H1 (cell line): ENCODE measurements at regions not wholly inside any gene's neighbourhood (a gene's known extent, or its start where the extent isn't known, plus 50 kb on each side); places are given as distances from the start of the nearest gene placed in this dataset.

Source experiments
- CTCF ChIA-PET: fragments of 300-600 bp; sonication (Branson Sonifier 250); formaldehyde crosslinking; loops from one replicate; lab custom pipeline; 2021; ENCODE audit not compliant: partially characterized antibody; lab: Charles Lee
- POLR2A ChIA-PET: fragments of 300-600 bp; sonication (Branson Sonifier 250); formaldehyde crosslinking; loops from one replicate; lab custom pipeline; 2021; ENCODE audit warnings: inconsistent platforms; ENCODE audit not compliant: partially characterized antibody; lab: Charles Lee
- DNase-seq, 2 experiments: peaks; one replicate each; pipeline versions ENCODE4 v3.0.0 to v3.0.0-alpha.2; 2010 to 2022; ENCODE audit warnings: low spot score in 2 of 2, low read depth in 1 of 2, mixed read lengths in 1 of 2
- FAIRE-seq: peaks from 2 replicates; lab custom pipeline; 2011; peaks lifted over from hg19 to GRCh38; lab: Jason Lieb, UNC
- H2AFZ ChIP-seq: 2 replicates; pipeline ENCODE4 v1.8.1; 2012; ENCODE audit warnings: low read length, inconsistent platforms
- H2AK5ac ChIP-seq: 2 replicates; pipeline ENCODE4 v1.6.1; 2013; ENCODE audit warnings: low read depth, low read length
- H2BK120ac ChIP-seq: replicated peaks from 2 replicates; pipeline ENCODE3; 2013; ENCODE audit warnings: low read depth, low read length, inconsistent platforms
- H2BK12ac ChIP-seq: 2 replicates; pipeline ENCODE4 v1.6.1; 2013; ENCODE audit warnings: low read depth, low read length
- H2BK15ac ChIP-seq: 2 replicates; pipeline ENCODE4 v1.6.1; 2013; ENCODE audit warnings: low read length
- H2BK20ac ChIP-seq: 2 replicates; pipeline ENCODE4 v1.6.1; 2013; ENCODE audit warnings: low read length
- H2BK5ac ChIP-seq: 2 replicates; pipeline ENCODE4 v1.6.1; 2013; ENCODE audit warnings: low read depth, low read length
- H3K14ac ChIP-seq: 2 replicates; pipeline ENCODE4 v1.6.1; 2013; ENCODE audit warnings: inconsistent platforms; ENCODE audit not compliant: insufficient read length
- H3K18ac ChIP-seq: 2 replicates; pipeline ENCODE4 v1.6.1; 2013; ENCODE audit warnings: low read length; ENCODE audit errors: extremely low read depth
- H3K23ac ChIP-seq: 2 replicates; pipeline ENCODE4 v1.6.1; 2013; ENCODE audit warnings: inconsistent platforms; ENCODE audit not compliant: insufficient read length
- H3K23me2 ChIP-seq: 2 replicates; pipeline ENCODE4 v1.6.1; 2013; ENCODE audit warnings: low read depth, low read length
- H3K27ac ChIP-seq: 2 replicates; pipeline ENCODE4 v1.6.1; 2011; ENCODE audit warnings: low read depth, low read length, inconsistent platforms
- H3K27me3 ChIP-seq, 4 experiments: replicated peaks in 1 of 4; 1 replicate in 1 of 4; 2 replicates in 3 of 4; pipeline versions ENCODE4 v1.6.1 to v1.8.1; 2011 to 2013; ENCODE audit warnings: low read length in 3 of 4, mild to moderate bottlenecking in 3 of 4, inconsistent platforms in 2 of 4, mixed read lengths in 2 of 4, moderate library complexity in 1 of 4; ENCODE audit not compliant: control insufficient read depth in 3 of 4, insufficient read depth in 3 of 4; ENCODE audit errors: extremely low read depth in 1 of 4
- H3K36me3 ChIP-seq, 4 experiments: 2 replicates each; pipeline versions ENCODE4 v1.6.1 to v1.8.1; 2011 to 2013; ENCODE audit warnings: mild to moderate bottlenecking in 4 of 4, low read length in 3 of 4, moderate library complexity in 2 of 4, control low read depth in 1 of 4, inconsistent platforms in 1 of 4; ENCODE audit not compliant: insufficient read depth in 4 of 4, control insufficient read depth in 2 of 4
- H3K4ac ChIP-seq: replicated peaks from 2 replicates; pipeline ENCODE3; 2013; ENCODE audit warnings: low read length, low read depth, mixed read lengths, inconsistent platforms; ENCODE audit not compliant: insufficient read length
- H3K4me1 ChIP-seq, 4 experiments: replicated peaks in 1 of 4; 1 replicate in 1 of 4; 2 replicates in 3 of 4; pipeline versions ENCODE4 v1.6.1 to v1.8.1; 2011 to 2013; ENCODE audit warnings: low read length in 3 of 4, inconsistent platforms in 2 of 4, mixed read lengths in 1 of 4; ENCODE audit not compliant: insufficient read depth in 4 of 4, control insufficient read depth in 3 of 4
- H3K4me2 ChIP-seq, 2 experiments: 2 replicates each; pipeline versions ENCODE4 v1.6.1 to v1.8.1; 2011 to 2013; ENCODE audit warnings: low read depth in 2 of 2, low read length in 2 of 2, control low read depth in 1 of 2, inconsistent platforms in 1 of 2, mild to moderate bottlenecking in 1 of 2; ENCODE audit not compliant: insufficient read depth in 1 of 2
- H3K4me3 ChIP-seq, 4 experiments: fragments of 200-600, 300-600 bp in 1 of 4; sonication (generic), shearing (Covaris generic), sonication (Bioruptor Twin) in 1 of 4; 2 replicates each; pipeline versions ENCODE4 v1.5.1 to v1.8.1; 2011 to 2016; ENCODE audit warnings: low read length in 4 of 4, low read depth in 3 of 4, control low read depth in 2 of 4, inconsistent platforms in 2 of 4, mild to moderate bottlenecking in 2 of 4, mixed read lengths in 1 of 4, moderate library complexity in 1 of 4; ENCODE audit not compliant: insufficient read depth in 2 of 4; ENCODE audit errors: extremely low read depth in 1 of 4
- H3K56ac ChIP-seq: replicated peaks from 2 replicates; pipeline ENCODE3; 2013; ENCODE audit warnings: low read depth, mild to moderate bottlenecking, mixed read lengths, low read length, inconsistent platforms; ENCODE audit not compliant: insufficient read length
- H3K79me1 ChIP-seq: 2 replicates; pipeline ENCODE4 v1.6.1; 2013; ENCODE audit warnings: low read depth, low read length, control low read depth
- H3K79me2 ChIP-seq, 2 experiments: 2 replicates each; pipeline versions ENCODE4 v1.6.1 to v1.8.1; 2012 to 2013; ENCODE audit warnings: low read length in 2 of 2, mild to moderate bottlenecking in 2 of 2, inconsistent platforms in 1 of 2; ENCODE audit not compliant: insufficient read depth in 2 of 2, control insufficient read depth in 1 of 2
- H3K9ac ChIP-seq, 4 experiments: replicated peaks in 1 of 4; 1 replicate in 1 of 4; 2 replicates in 3 of 4; pipeline versions ENCODE4 v1.6.1 to v1.8.1; 2011 to 2013; ENCODE audit warnings: low read depth in 3 of 4, low read length in 3 of 4, control low read depth in 2 of 4, mild to moderate bottlenecking in 2 of 4, moderate library complexity in 2 of 4, inconsistent platforms in 1 of 4; ENCODE audit errors: extremely low read depth in 1 of 4
- H3K9me3 ChIP-seq, 2 experiments: 2 replicates each; pipeline versions ENCODE4 v1.6.1 to v1.8.1; 2012 to 2013; ENCODE audit warnings: mild to moderate bottlenecking in 2 of 2, moderate library complexity in 2 of 2, control low read depth in 1 of 2, inconsistent platforms in 1 of 2, low read depth in 1 of 2, low read length in 1 of 2, mixed read lengths in 1 of 2; ENCODE audit not compliant: insufficient read depth in 2 of 2
- H4K20me1 ChIP-seq, 2 experiments: replicated peaks in 1 of 2; 2 replicates each; pipeline versions ENCODE3 to v1.8.1; 2011 to 2013; ENCODE audit warnings: inconsistent platforms in 2 of 2, low read length in 2 of 2, mild to moderate bottlenecking in 1 of 2; ENCODE audit not compliant: insufficient read depth in 2 of 2, control insufficient read depth in 1 of 2
- H4K5ac ChIP-seq: 2 replicates; pipeline ENCODE4 v1.6.1; 2013; ENCODE audit warnings: low read length, low read depth, mixed read lengths, inconsistent platforms; ENCODE audit not compliant: insufficient read length
- H4K8ac ChIP-seq: 2 replicates; pipeline ENCODE4 v1.8.0; 2013; ENCODE audit warnings: mild to moderate bottlenecking, moderate library complexity, low read length, inconsistent platforms; ENCODE audit not compliant: insufficient read depth; ENCODE audit errors: extremely low read depth
- H4K91ac ChIP-seq: replicated peaks from 2 replicates; pipeline ENCODE3; 2013; ENCODE audit warnings: low read length, mixed read lengths, inconsistent platforms; ENCODE audit not compliant: insufficient read length
- ASH2L ChIP-seq: fragments of 200-600, 300-600 bp; sonication (generic); IDR thresholded peaks from one replicate; pipeline ENCODE4 v1.7.1; 2017; ENCODE audit warnings: low read length
- BACH1 ChIP-seq: IDR thresholded peaks from 2 replicates; pipeline ENCODE4 v1.6.1; 2012; ENCODE audit warnings: low read length, improper control_type of control experiment
- GABPA ChIP-seq: IDR thresholded peaks from 2 replicates; pipeline ENCODE4 v1.6.1; 2011; ENCODE audit warnings: mild to moderate bottlenecking, low read length, moderate library complexity, borderline replicate concordance; ENCODE audit not compliant: insufficient read depth
- MAFK ChIP-seq: IDR thresholded peaks from 2 replicates; pipeline ENCODE4 v1.6.1; 2012; ENCODE audit warnings: low read depth, mild to moderate bottlenecking, improper control_type of control experiment, low read length
- RXRA ChIP-seq: IDR thresholded peaks from 2 replicates; pipeline ENCODE4 v1.6.1; 2011; ENCODE audit warnings: low read depth, mild to moderate bottlenecking, low read length, moderate library complexity; ENCODE audit not compliant: insufficient read depth
- SIRT6 ChIP-seq: IDR thresholded peaks from one replicate; pipeline ENCODE4 v1.7.1; 2012; ENCODE audit warnings: low read length, inconsistent platforms
- TBP ChIP-seq: IDR thresholded peaks from 2 replicates; pipeline ENCODE4 v1.6.1; 2011; ENCODE audit warnings: low read depth, low read length, improper control_type of control experiment
- WGBS, 2 experiments: shearing (Covaris generic) in 1 of 2; methylation state at CpG; one replicate each; pipeline versions ENCODE4 v1.1.6 to v1.1.7; 2013 to 2015; ENCODE audit warnings: low lambda C conversion rate in 2 of 2, mixed read lengths in 2 of 2, inconsistent platforms in 1 of 2, low coverage in 1 of 2, missing lambda C conversion rate in 1 of 2; ENCODE audit not compliant: insufficient replicate concordance in 2 of 2, insufficient coverage in 1 of 2, insufficient read length in 1 of 2; ENCODE audit errors: extremely low coverage in 1 of 2, missing lambda C conversion rate in 1 of 2; 5-methylcytosine and 5-hydroxymethylcytosine counted together

DNA sequence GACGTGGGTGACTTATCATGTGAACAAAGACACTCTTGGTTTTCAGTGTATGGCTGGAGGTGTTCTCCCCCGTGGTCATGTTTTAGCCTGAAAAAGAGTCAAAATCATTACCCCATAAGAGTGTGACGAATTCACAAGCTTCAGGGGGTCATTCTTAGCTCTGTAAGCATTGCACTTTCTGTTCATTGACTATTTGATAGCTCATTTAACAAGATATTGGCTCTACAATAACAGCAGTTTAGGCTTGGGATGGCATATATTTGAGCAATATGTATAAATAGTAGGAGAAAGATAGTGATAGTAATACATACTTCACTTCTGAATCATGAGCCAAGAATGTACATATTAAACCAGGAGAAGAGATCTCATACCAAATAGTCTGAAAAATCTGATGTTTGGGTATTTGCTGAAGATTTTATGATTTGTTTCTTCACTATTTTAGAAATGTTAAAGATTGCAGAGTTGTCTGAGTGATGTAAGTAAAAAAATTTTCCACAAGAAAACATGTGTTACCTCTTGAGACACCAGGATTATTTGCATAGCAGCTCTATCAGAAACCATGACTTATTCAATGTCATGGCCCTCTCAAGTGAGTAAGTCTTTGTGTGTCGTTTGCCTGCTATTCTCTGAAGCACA lies 996.0 kb downstream of the OTOL1 start:
- H3K79me2 ChIP-seq, result no peaks in the 10 kb centered on the region
- no peaks in the 10 kb centered on the region for H3K9me3 ChIP-seq
- H3K56ac ChIP-seq, result no peak overlapping the region
- H2AK5ac ChIP-seq, result no peak overlapping the region
- H4K20me1 ChIP-seq, result no peaks in the 10 kb centered on the region
- no peak for TF ChIP-seq BACH1
- TF ChIP-seq GABPA, result no peak
- no peak for TF ChIP-seq MAFK
- TF ChIP-seq ASH2L, result no peak
- no peak for TF ChIP-seq SIRT6
- no peak for TF ChIP-seq RXRA
- TF ChIP-seq TBP, result no peak
- no peak overlapping the region for H2BK20ac ChIP-seq
- WGBS, 2 experiments, result 84% methylated on average over 4 of the region's 4 CpGs; no CpG with 5 or more reads in 1 of the 2 experiments
- H2AFZ ChIP-seq, result 0 out of 2 replicates have a peak overlapping the region, but pooled peaks have one; percentile 27
- no peak overlapping the region for H2BK5ac ChIP-seq
- no peak overlapping the region for H4K8ac ChIP-seq
- ChIA-PET POLR2A (no interaction called here), CTCF (no interaction called here)
- H4K5ac ChIP-seq, result no peak overlapping the region
- no peak overlapping the region for H3K27ac ChIP-seq
- H3K4ac ChIP-seq, result no peak overlapping the region
- H3K36me3 ChIP-seq, result no peaks in the 10 kb centered on the region
- no peaks in the 10 kb centered on the region for H3K79me1 ChIP-seq
- no peak overlapping the region for H3K4me2 ChIP-seq
- H3K4me1 ChIP-seq, result no peaks in the 10 kb centered on the region
- no peak overlapping the region for H3K23ac ChIP-seq
- no peak overlapping the region for H2BK12ac ChIP-seq
- no peak overlapping the region for H2BK120ac ChIP-seq
- no peak overlapping the region for H4K91ac ChIP-seq
- H3K9ac ChIP-seq, result no peak overlapping the region
- H3K18ac ChIP-seq, result no peak overlapping the region
- no peak overlapping the region for H3K14ac ChIP-seq
- no peak overlapping the region for H3K4me3 ChIP-seq
- FAIRE-seq (no peak), DNase-seq (no peak)
- H3K27me3 ChIP-seq, result no peaks in the 10 kb centered on the region
- H2BK15ac ChIP-seq, result no peak overlapping the region
- no peaks in the 10 kb centered on the region for H3K23me2 ChIP-seq
